Glomerular visceral epithelial cell (primary cell): ENCODE measurements at regions not wholly inside any gene's neighbourhood (a gene's known extent, or its start where the extent isn't known, plus 50 kb on each side); places are given as distances from the start of the nearest gene placed in this dataset.
"Not testable (repeated sequence)": the region's sequence is repeated elsewhere in the genome, so short reads cannot be mapped to it uniquely, and the experiment has no call there.

ENCODE experiments used
- DNase-seq: peaks from one replicate; pipeline ENCODE4 v3.0.0-alpha.2; 2016; ENCODE audit errors: extremely low spot score

DNA sequence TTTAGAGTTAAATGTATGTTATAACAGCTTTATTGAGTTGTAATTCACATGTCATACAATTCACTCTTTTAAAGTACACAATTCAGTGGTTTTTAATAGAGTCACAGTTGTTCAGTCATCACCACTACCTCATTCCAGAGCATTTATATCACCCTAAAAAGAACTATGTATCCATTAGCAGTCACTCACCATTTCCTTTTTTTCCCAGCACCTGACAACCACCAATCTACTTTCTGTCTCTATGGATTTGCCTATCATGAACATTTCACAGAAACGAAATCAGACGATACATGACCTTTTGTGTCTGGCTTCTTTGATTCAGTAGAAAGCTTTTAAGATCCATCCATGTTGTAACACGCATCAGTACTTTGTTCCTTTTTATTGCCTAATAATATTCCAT lies 52.9 kb upstream of the FRAS1 start:
- DNase-seq: peak; percentile 48

DNA sequence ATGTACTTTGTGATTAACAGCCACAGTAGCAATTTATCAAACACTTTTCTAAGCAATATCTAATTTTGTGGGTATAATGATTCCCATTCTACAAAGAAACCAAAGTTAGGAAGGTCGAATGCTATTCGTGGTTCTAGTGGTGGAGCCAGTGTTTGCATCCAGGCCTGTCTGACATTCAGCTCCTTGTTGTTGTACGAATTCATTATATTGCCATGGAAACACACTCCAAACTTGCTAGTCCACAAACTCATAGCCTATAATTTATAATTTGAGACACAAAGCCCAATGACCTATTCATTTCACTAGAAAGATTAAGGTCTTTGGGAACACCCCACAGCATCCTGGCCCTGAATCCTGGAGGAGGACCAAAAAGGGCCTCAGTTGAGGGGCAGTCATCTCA lies 52.0 kb upstream of the FRAS1 start:
- DNase-seq: no peak

DNA sequence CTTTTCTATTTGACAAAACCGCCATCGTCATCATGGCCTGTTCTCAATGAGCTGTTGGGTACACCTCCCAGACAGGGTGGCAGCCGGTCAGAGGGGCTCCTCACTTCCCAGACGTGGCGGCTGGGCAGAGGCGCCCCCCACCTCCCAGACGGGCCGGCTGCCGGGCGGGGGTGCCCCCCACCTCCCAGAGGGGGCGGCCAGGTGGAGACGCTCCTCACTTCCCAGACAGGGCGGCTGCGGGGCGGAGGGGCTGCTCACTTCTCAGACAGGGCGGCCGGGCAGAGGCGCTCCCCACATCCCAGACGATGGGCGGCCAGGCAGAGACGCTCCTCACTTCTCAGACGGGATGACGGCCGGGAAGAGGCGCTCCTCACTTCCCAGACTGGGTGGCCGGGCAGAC lies 50.1 kb upstream of the FRAS1 start:
- DNase-seq: not testable (repeated sequence)
